ENCODE measurements at regions not wholly inside any gene's neighbourhood (a gene's known extent, or its start where the extent isn't known, plus 50 kb on each side); places are given as distances from the start of the nearest gene placed in this dataset.
"Not testable (repeated sequence)": the region's sequence is repeated elsewhere in the genome, so short reads cannot be mapped to it uniquely, and the experiment has no call there.

DNA sequence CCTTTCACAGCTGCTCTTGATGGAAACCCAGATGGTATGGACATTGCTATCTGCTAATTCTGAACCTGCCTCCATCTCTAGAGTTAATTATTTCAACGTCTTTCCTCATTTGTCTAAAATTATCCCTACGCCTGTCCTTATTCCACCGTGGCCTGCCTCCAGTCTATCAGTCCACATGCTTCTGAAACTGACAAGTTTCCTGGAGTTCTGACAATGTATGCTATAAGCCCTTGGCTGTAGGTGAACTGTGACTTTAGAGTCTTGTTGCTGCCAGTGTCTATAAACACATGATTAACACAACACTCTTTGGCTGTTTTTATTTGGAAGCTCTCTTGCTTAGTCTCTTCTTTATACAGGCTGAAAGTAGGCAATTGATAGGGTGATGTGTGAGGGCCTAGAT lies 1052.9 kb downstream of the TMTC2 start:
- DNase-seq (ENCODE audit: low read depth, low spot score) = no peak

DNA sequence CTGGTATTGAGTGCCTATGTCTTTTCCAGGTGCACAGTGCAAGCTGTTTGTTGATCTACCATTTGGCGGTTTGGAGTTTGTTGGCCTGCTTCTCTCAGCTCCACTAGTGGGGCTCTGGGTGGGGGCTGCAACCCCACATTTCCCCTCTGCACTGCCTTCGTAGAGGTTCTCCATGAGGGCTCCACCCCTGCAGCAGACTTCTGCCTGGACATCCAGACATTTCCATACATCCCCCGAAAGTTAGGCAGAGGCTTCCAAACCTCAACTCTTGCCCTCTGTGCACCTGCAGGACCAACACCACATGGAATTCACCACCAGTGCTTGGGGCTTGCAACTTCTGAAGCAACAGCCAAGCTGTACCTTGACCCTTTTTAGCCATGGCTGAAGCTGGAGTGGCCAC lies 1024.1 kb downstream of the TMTC2 start:
- no peak for DNase-seq (ENCODE audit: low read depth, low spot score)

- no peak for DNase-seq (ENCODE audit: low read depth, low spot score)
Measured at GRCh38 chr12:83709899-83710298, 1023.2 kb downstream of the TMTC2 start.

- no peak for DNase-seq (ENCODE audit: low read depth, low spot score)
Measured at GRCh38 chr12:83700838-83701237, 1014.1 kb downstream of the TMTC2 start.

DNA sequence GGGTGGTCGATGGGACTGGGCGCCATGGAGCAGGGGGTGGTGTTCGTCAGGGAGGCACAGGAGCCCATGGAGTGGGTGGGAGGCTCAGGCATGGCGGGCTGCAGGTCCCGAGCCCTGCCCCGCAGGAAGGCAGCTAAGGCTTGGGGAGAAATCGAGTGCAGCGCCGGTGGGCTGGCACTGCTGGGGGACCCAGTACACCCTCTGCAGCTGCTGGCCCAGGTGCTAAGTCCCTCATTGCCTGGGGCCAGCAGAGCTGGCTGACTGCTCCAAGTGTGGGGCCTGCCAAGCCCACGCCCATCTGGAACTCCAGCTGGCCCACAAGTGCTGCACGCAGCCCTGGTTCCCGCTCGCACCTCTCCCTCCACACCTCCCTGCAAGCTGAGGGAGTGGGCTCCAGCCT lies 1009.6 kb downstream of the TMTC2 start:
- not testable (repeated sequence) for DNase-seq (ENCODE audit: low read depth, low spot score)

DNA sequence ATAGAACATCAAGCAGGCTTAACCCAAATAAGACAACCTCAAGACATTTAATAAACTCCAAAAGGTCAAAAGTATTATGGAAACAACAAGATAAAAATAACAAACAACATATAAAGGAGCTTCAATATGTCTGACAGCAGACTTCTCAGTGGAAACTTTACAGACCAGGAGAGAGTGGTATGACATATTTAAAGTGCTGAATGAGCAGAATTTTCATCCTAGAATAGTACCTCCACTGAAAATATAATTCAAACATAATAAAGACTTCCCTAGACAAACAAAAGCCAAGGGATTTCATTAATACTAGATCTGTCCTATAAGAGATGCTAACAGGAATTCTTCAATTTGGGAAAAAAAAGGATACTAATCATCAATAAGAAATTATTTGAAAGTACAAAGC lies 1005.0 kb downstream of the TMTC2 start:
- DNase-seq (ENCODE audit: low read depth, low spot score) = no peak

DNA sequence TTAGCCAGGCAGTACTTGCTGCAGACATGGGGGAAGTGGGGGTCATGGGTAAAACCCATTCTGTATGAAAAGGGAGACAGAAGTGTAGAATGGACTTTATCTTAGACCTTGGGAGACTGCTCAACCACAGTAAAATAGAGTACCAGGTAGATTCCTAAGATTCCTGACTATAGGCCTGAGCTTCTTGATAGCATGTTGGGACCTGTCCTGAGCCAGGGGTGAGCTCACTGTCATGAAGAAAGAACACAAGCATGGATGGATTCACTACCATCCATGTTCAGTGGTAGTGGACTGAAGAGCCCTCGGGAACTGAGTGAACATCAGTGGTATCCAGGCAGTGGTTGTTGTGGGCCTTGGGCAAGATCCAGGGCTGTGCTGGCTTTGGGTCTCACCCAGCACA lies 1003.8 kb downstream of the TMTC2 start:
- DNase-seq (ENCODE audit: low read depth, low spot score) = no peak

- DNase-seq (ENCODE audit: low read depth, low spot score) = no peak
Measured at GRCh38 chr12:83689333-83689732, 1002.6 kb downstream of the TMTC2 start.

DNA sequence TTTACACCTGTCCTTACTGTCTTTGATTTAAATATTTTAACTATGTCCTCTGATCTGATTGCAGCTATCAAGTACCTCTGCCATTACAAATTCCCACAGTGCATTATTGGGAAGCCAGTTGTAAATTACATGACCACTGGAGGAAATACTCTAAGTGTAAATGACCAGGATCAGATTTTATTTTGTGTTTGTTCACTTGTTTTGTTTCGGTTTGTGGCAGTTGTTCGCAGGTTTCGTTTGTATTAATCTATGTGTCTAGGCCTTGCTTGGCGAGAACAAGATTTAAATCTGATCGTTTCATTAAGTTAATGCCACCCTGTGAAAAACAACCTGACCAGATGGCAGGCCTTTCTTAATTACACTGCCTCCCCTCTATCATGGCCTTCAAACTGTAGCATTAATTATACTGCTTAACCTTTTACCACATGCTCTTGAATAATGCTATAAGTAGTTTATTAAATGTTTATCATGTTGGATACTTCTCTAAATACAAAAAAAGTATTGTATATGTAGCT lies 990.1 kb downstream of the TMTC2 start:
- DNase-seq (ENCODE audit: low read depth, low spot score) = no peak

DNA sequence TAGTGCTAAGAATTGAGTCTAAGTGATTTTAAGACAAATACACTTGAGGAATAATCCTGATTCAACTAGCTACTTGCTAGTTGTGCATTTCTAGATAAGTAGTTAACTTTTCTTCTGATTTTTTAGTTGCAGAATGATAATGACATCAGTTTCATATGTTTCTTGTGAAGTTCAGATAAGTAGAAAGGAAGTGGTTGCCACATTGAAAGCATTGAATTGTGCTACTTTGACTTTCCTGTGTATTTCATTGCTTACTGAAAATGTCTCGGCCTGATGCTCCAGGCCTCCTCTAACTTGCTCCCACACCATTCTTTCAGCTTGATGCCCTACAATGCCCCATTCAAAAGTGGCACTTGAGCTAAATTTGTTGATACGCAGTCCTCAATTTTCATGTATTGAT lies 980.0 kb downstream of the TMTC2 start:
- no peak for DNase-seq (ENCODE audit: low read depth, low spot score)

GRCh38 chr12:83665634-83666218 lies 979.0 kb downstream of the TMTC2 start:
- no peak for DNase-seq (ENCODE audit: low read depth, low spot score)

DNA sequence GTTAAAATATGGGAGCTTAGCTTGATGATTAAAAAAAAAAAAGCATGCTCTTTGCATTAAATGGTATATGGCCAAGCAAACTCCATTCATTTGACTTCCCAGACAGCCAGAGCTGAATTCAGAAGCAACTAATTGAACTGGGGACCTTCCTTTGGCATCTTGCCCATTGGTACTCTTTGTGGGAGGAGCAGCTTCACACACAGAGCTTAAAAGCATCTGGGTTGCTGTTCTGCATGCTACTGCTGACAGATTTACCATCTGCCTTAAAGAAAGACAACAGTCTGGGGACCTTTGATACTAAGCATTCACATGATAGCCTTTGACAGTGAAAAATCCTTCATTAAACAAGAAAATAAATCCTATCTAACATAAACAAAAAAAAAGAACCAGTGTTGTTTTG lies 977.9 kb downstream of the TMTC2 start:
- DNase-seq (ENCODE audit: low read depth, low spot score) = no peak

GRCh38 chr12:83660727-83661358 lies 974.1 kb downstream of the TMTC2 start:
- no peak for DNase-seq (ENCODE audit: low read depth, low spot score)

DNA sequence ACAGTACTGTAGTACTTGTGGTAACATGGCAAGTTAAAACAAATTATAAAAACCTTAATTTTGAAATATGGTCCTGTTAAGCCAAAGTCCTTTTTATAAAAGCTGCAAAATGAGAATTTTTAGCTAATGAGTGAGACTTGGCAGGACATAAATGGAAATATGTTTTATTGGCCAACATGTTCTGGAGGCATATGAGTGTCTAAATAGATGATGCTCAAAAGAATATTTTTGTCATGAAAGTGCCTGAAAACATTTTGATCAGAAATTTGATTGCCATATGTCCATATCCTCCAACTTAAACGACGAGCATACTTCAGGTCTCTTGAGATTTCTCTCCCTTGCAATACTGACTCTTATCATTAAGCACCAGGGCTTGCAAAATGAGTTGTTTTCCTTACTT lies 972.6 kb downstream of the TMTC2 start:
- no peak for DNase-seq (ENCODE audit: low read depth, low spot score)

DNA sequence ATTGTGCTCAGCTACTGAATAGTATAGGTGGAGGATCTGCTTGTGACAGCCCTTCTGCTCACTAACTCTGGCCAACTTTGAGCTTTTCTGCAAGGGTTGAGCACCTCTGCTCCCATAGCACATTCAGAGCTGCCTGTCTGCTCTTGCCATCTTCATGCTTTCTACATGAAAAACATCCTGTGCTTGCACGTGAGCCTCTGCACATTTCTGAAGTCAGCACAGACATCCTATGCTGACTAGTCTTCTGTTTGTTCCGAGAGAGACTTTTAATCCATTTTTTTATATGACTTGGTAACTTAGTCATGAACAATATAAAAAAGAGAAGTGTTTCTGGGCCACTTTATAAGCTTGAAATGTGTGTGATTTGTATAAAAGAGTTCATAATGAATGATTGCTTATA lies 969.3 kb downstream of the TMTC2 start:
- DNase-seq (ENCODE audit: low read depth, low spot score) = no peak

GRCh38 chr12:83642205-83642604 lies 955.5 kb downstream of the TMTC2 start:
- no peak for DNase-seq (ENCODE audit: low read depth, low spot score)

DNA sequence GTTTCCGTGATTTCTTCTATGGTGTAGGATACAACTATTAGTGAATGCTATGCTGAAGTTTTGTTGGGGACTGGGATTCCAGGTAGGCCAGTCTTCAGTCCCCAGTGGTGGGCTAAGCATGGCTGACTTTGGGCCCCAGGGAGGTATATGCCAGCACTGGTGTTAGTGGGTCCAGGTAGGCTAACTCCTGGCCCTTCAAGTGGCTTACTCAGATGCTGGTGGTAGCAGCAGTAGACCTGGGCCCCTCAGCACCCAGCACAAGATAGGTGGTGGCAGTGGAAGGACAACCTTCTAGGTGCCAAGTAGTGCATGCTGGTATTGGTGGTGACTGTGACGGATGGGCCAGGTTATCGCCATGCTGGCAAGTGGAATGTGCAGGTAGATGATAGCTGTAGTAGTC lies 955.1 kb downstream of the TMTC2 start:
- no peak for DNase-seq (ENCODE audit: low read depth, low spot score)

GRCh38 chr12:83634726-83635267 lies 948.1 kb downstream of the TMTC2 start:
- DNase-seq (ENCODE audit: low read depth, low spot score) = no peak

DNA sequence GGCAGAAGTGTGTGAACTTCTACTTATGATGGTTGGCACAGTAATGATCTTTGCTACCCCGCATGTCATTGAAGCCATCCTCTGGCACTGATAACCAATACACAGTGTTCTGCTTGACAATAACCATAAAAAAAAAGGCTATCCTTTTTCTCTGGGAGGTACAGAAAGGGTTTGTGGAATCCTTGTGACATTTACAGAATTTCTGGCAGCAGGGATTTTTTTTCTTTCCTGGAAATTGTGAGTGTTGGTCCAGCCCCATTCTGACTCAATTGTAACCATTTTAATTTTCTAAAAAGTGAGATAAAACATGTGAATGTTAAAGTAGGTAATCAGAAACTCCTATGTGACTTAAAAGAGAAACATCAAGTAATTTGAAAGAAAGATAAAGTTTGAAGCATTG lies 943.8 kb downstream of the TMTC2 start:
- DNase-seq (ENCODE audit: low read depth, low spot score) = no peak

GRCh38 chr12:83629931-83630330 lies 943.2 kb downstream of the TMTC2 start:
- DNase-seq (ENCODE audit: low read depth, low spot score) = no peak

- no peak for DNase-seq (ENCODE audit: low read depth, low spot score)
Measured at GRCh38 chr12:83622205-83622604, 935.5 kb downstream of the TMTC2 start.

- DNase-seq (ENCODE audit: low read depth, low spot score) = no peak
Measured at GRCh38 chr12:83619973-83620372, 933.3 kb downstream of the TMTC2 start.

- DNase-seq (ENCODE audit: low read depth, low spot score) = no peak
Measured at GRCh38 chr12:83615152-83615551, 928.4 kb downstream of the TMTC2 start.

Measured in ELF-1 (cell line).